WTC11 (cell line): ENCODE measurements at regions not wholly inside any gene's neighbourhood (a gene's known extent, or its start where the extent isn't known, plus 50 kb on each side); places are given as distances from the start of the nearest gene placed in this dataset.

Experiments
- ATAC-seq: fragments of 200-7000 bp; cut with Tn5 transposase; 2 replicates; pipeline ENCODE4 v1.10.0; 2021; ENCODE audit warnings: mild to moderate bottlenecking, moderate library complexity
- CTCF ChIA-PET: fragments of 300-600 bp; sonication (Branson Sonifier 250); formaldehyde crosslinking; loops from one replicate; lab custom pipeline; 2021; ENCODE audit warnings: antibody characterized with exemption; lab: Charles Lee
- POLR2A ChIA-PET: fragments of 350-600 bp; sonication (Branson Sonifier 250); formaldehyde crosslinking; loops from one replicate; lab custom pipeline; 2021; ENCODE audit warnings: antibody characterized with exemption; lab: Charles Lee
- DNase-seq: peaks from one replicate; pipeline ENCODE4 v3.0.0; 2021; ENCODE audit warnings: low spot score
- H3K27ac Mint-ChIP-seq: 2 replicates; pipeline ENCODE4 v1.8.0; 2021; ENCODE audit warnings: mixed read lengths
- H3K27me3 Mint-ChIP-seq: 2 replicates; pipeline ENCODE4 v1.8.0; 2021; ENCODE audit warnings: low read depth, mild to moderate bottlenecking, moderate library complexity, mixed read lengths
- H3K36me3 Mint-ChIP-seq: 2 replicates; pipeline ENCODE4 v1.8.0; 2021; ENCODE audit warnings: mixed read lengths
- H3K4me1 Mint-ChIP-seq: 2 replicates; pipeline ENCODE4 v1.8.0; 2022; ENCODE audit warnings: mixed read lengths
- H3K4me3 Mint-ChIP-seq: 2 replicates; pipeline ENCODE4 v1.8.0; 2021; ENCODE audit warnings: mild to moderate bottlenecking, moderate library complexity, mixed read lengths
- H3K9me3 Mint-ChIP-seq: 2 replicates; pipeline ENCODE4 v1.8.0; 2021; ENCODE audit warnings: mixed read lengths
- ATF6 ChIP-seq: sonication (generic); formaldehyde crosslinking; IDR thresholded peaks from 2 replicates; pipeline ENCODE4 v1.8.1; 2023; ENCODE audit warnings: mild to moderate bottlenecking, missing genetic modification reagents
- CBFB ChIP-seq: sonication (generic); formaldehyde crosslinking; IDR thresholded peaks from 2 replicates; pipeline ENCODE4 v1.8.1; 2022; ENCODE audit warnings: mild to moderate bottlenecking, low read depth, missing genetic modification reagents
- CREB1 ChIP-seq: sonication (generic); formaldehyde crosslinking; IDR thresholded peaks from 2 replicates; pipeline ENCODE4 v1.8.0; 2023; ENCODE audit warnings: mild to moderate bottlenecking, missing genetic modification reagents
- ESRRA ChIP-seq: sonication (generic); formaldehyde crosslinking; IDR thresholded peaks from 2 replicates; pipeline ENCODE4 v1.8.1; 2022; ENCODE audit warnings: mild to moderate bottlenecking, missing genetic modification reagents, borderline replicate concordance
- HMGA2 ChIP-seq: fragments of 250-450 bp; sonication (Bioruptor Pico); IDR thresholded peaks from 2 replicates; pipeline ENCODE4 v1.4.0; 2021; ENCODE audit warnings: mild to moderate bottlenecking, moderate library complexity
- JAZF1 ChIP-seq: fragments of 250-450 bp; sonication (Bioruptor Pico); IDR thresholded peaks from 2 replicates; pipeline ENCODE4 v1.9.0; 2021; ENCODE audit warnings: moderate library complexity, mild to moderate bottlenecking, inconsistent platforms
- JUN ChIP-seq: sonication (generic); formaldehyde crosslinking; IDR thresholded peaks from 2 replicates; pipeline ENCODE4 v1.8.0; 2023; ENCODE audit warnings: mild to moderate bottlenecking, missing genetic modification reagents
- MAX ChIP-seq: sonication (generic); formaldehyde crosslinking; IDR thresholded peaks from 2 replicates; pipeline ENCODE4 v1.8.0; 2022; ENCODE audit warnings: mild to moderate bottlenecking, missing genetic modification reagents
- MXD4 ChIP-seq: fragments of 250-450 bp; sonication (Bioruptor Pico); IDR thresholded peaks from 2 replicates; pipeline ENCODE4 v1.8.0; 2021; ENCODE audit warnings: mild to moderate bottlenecking, moderate library complexity, borderline replicate concordance
- TEAD1 ChIP-seq: sonication (generic); formaldehyde crosslinking; IDR thresholded peaks from 2 replicates; pipeline ENCODE4 v1.8.0; 2022; ENCODE audit warnings: mild to moderate bottlenecking, missing genetic modification reagents
- USF1 ChIP-seq: sonication (generic); formaldehyde crosslinking; IDR thresholded peaks from 2 replicates; pipeline ENCODE4 v1.8.0; 2022; ENCODE audit warnings: mild to moderate bottlenecking, missing genetic modification reagents
- ZBTB21 ChIP-seq: sonication (generic); formaldehyde crosslinking; IDR thresholded peaks from 2 replicates; pipeline ENCODE4 v1.8.1; 2023; ENCODE audit warnings: mild to moderate bottlenecking, missing genetic modification reagents, borderline replicate concordance
- ZBTB43 ChIP-seq: sonication (generic); formaldehyde crosslinking; IDR thresholded peaks from 2 replicates; pipeline ENCODE4 v1.8.1; 2023; ENCODE audit warnings: mild to moderate bottlenecking, missing genetic modification reagents
- ZNF219 ChIP-seq: sonication (generic); formaldehyde crosslinking; IDR thresholded peaks from 2 replicates; pipeline ENCODE4 v1.8.0; 2023; ENCODE audit warnings: missing genetic modification reagents, mild to moderate bottlenecking, borderline replicate concordance
- ZNF396 ChIP-seq: fragments of 250-450 bp; sonication (Bioruptor Pico); IDR thresholded peaks from 2 replicates; pipeline ENCODE4 v1.8.0; 2021; ENCODE audit warnings: mild to moderate bottlenecking, moderate library complexity, borderline replicate concordance
- TF ChIP-seq, protein P1 (sequence below): sonication (generic); formaldehyde crosslinking; IDR thresholded peaks from 2 replicates; pipeline ENCODE4 v1.8.1; 2023; ENCODE audit warnings: mild to moderate bottlenecking, missing genetic modification reagents, moderate library complexity
- TF ChIP-seq, protein P2 (sequence below): sonication (generic); formaldehyde crosslinking; IDR thresholded peaks from 2 replicates; pipeline ENCODE4 v1.8.1; 2022; ENCODE audit warnings: low read depth, mild to moderate bottlenecking, moderate library complexity, missing genetic modification reagents, borderline replicate concordance
- TF ChIP-seq, protein P3 (sequence below): sonication (generic); formaldehyde crosslinking; IDR thresholded peaks from 2 replicates; pipeline ENCODE4 v1.8.1; 2023; ENCODE audit warnings: mild to moderate bottlenecking, moderate library complexity, missing genetic modification reagents
- TF ChIP-seq, protein P4 (sequence below): sonication (generic); formaldehyde crosslinking; IDR thresholded peaks from 2 replicates; pipeline ENCODE4 v1.8.0; 2023; ENCODE audit warnings: missing genetic modification reagents, mild to moderate bottlenecking, borderline replicate concordance
- TF ChIP-seq, protein P5 (sequence below): sonication (generic); formaldehyde crosslinking; IDR thresholded peaks from 2 replicates; pipeline ENCODE4 v1.8.0; 2022; ENCODE audit warnings: mild to moderate bottlenecking, missing genetic modification reagents

GRCh38 chr2:81979086-81979485 lies 1674.5 kb upstream of the LRRTM1 start:
- ATAC-seq, result no peak
- Mint-ChIP-seq H3K36me3 (no peaks in the 10 kb centered on the region), H3K4me3 (no peak overlapping the region), H3K27ac (no peak overlapping the region), H3K27me3 (no peaks in the 10 kb centered on the region), H3K4me1 (peaks cover 5% of the 10 kb centered on the region), H3K9me3 (no peaks in the 10 kb centered on the region)
- CTCF ChIA-PET, result no interaction called here
- DNase-seq, result no peak
- POLR2A ChIA-PET, result no interaction called here
- TF ChIP-seq ZBTB21 (CRISPR knock-in tag) (no peak), HMGA2 (CRISPR knock-in tag) (no peak), TEAD1 (CRISPR knock-in tag) (no peak), ATF6 (CRISPR knock-in tag) (no peak), JAZF1 (CRISPR knock-in tag) (no peak), ESRRA (CRISPR knock-in tag) (no peak), ZNF396 (CRISPR knock-in tag) (no peak), JUN (CRISPR knock-in tag) (no peak), MAX (CRISPR knock-in tag) (no peak), CBFB (CRISPR knock-in tag) (no peak)
- TF ChIP-seq, protein P1, sequence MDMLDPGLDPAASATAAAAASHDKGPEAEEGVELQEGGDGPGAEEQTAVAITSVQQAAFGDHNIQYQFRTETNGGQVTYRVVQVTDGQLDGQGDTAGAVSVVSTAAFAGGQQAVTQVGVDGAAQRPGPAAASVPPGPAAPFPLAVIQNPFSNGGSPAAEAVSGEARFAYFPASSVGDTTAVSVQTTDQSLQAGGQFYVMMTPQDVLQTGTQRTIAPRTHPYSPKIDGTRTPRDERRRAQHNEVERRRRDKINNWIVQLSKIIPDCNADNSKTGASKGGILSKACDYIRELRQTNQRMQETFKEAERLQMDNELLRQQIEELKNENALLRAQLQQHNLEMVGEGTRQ, result no peak
- TF ChIP-seq, protein P2, sequence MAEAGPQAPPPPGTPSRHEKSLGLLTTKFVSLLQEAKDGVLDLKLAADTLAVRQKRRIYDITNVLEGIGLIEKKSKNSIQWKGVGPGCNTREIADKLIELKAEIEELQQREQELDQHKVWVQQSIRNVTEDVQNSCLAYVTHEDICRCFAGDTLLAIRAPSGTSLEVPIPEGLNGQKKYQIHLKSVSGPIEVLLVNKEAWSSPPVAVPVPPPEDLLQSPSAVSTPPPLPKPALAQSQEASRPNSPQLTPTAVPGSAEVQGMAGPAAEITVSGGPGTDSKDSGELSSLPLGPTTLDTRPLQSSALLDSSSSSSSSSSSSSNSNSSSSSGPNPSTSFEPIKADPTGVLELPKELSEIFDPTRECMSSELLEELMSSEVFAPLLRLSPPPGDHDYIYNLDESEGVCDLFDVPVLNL (CRISPR knock-in tag), result no peak
- TF ChIP-seq, protein P3, sequence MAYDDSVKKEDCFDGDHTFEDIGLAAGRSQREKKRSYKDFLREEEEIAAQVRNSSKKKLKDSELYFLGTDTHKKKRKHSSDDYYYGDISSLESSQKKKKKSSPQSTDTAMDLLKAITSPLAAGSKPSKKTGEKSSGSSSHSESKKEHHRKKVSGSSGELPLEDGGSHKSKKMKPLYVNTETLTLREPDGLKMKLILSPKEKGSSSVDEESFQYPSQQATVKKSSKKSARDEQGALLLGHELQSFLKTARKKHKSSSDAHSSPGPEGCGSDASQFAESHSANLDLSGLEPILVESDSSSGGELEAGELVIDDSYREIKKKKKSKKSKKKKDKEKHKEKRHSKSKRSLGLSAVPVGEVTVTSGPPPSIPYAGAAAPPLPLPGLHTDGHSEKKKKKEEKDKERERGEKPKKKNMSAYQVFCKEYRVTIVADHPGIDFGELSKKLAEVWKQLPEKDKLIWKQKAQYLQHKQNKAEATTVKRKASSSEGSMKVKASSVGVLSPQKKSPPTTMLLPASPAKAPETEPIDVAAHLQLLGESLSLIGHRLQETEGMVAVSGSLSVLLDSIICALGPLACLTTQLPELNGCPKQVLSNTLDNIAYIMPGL (CRISPR knock-in tag), result no peak

DNA sequence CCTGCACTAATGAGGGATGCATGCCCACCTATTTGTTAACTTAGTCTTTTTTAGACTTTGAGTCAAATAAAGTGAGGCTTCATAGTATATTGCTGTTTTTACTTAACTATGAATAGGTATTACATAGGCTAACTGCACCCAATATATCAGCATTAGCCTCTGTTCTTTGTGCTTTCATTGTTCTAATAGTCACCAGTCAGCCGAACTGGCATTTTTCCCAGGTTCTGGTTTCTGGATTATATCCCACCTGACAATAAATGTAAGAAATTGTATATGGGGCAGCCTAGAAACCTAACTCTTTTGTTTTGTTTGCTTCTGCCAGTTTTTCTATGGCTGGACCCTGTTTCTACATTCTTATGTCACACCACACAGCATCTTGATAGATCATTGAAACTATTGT lies 1672.4 kb upstream of the LRRTM1 start:
- ChIA-PET POLR2A (no interaction called here), CTCF (no interaction called here)
- Mint-ChIP-seq H3K4me1 (peaks cover 5% of the 10 kb centered on the region), H3K27ac (no peak overlapping the region), H3K27me3 (no peaks in the 10 kb centered on the region), H3K4me3 (no peak overlapping the region), H3K36me3 (no peaks in the 10 kb centered on the region), H3K9me3 (no peaks in the 10 kb centered on the region)
- TF ChIP-seq, protein P4, sequence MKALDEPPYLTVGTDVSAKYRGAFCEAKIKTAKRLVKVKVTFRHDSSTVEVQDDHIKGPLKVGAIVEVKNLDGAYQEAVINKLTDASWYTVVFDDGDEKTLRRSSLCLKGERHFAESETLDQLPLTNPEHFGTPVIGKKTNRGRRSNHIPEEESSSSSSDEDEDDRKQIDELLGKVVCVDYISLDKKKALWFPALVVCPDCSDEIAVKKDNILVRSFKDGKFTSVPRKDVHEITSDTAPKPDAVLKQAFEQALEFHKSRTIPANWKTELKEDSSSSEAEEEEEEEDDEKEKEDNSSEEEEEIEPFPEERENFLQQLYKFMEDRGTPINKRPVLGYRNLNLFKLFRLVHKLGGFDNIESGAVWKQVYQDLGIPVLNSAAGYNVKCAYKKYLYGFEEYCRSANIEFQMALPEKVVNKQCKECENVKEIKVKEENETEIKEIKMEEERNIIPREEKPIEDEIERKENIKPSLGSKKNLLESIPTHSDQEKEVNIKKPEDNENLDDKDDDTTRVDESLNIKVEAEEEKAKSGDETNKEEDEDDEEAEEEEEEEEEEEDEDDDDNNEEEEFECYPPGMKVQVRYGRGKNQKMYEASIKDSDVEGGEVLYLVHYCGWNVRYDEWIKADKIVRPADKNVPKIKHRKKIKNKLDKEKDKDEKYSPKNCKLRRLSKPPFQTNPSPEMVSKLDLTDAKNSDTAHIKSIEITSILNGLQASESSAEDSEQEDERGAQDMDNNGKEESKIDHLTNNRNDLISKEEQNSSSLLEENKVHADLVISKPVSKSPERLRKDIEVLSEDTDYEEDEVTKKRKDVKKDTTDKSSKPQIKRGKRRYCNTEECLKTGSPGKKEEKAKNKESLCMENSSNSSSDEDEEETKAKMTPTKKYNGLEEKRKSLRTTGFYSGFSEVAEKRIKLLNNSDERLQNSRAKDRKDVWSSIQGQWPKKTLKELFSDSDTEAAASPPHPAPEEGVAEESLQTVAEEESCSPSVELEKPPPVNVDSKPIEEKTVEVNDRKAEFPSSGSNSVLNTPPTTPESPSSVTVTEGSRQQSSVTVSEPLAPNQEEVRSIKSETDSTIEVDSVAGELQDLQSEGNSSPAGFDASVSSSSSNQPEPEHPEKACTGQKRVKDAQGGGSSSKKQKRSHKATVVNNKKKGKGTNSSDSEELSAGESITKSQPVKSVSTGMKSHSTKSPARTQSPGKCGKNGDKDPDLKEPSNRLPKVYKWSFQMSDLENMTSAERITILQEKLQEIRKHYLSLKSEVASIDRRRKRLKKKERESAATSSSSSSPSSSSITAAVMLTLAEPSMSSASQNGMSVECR, result no peak
- TF ChIP-seq ZBTB43 (CRISPR knock-in tag) (no peak), USF1 (CRISPR knock-in tag) (no peak), MXD4 (CRISPR knock-in tag) (no peak), ZNF219 (CRISPR knock-in tag) (no peak), CREB1 (CRISPR knock-in tag) (no peak)
- TF ChIP-seq, protein P5, sequence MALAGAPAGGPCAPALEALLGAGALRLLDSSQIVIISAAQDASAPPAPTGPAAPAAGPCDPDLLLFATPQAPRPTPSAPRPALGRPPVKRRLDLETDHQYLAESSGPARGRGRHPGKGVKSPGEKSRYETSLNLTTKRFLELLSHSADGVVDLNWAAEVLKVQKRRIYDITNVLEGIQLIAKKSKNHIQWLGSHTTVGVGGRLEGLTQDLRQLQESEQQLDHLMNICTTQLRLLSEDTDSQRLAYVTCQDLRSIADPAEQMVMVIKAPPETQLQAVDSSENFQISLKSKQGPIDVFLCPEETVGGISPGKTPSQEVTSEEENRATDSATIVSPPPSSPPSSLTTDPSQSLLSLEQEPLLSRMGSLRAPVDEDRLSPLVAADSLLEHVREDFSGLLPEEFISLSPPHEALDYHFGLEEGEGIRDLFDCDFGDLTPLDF (CRISPR knock-in tag), result no peak
- TF ChIP-seq, protein P2 (CRISPR knock-in tag), result no peak
- no peak for ATAC-seq
- DNase-seq, result no peak
